ENCODE measurements at regions not wholly inside any gene's neighbourhood (a gene's known extent, or its start where the extent isn't known, plus 50 kb on each side); places are given as distances from the start of the nearest gene placed in this dataset.

GRCh38 chr5:27402828-27403227, 364.4 kb upstream of the CDH9 start:
- Mint-ChIP-seq H3K4me3 (no peak overlapping the region), H3K4me1 (ENCODE audit: low read depth) (no peaks in the 10 kb centered on the region), H3K27ac (no peak overlapping the region), H3K27me3 (no peaks in the 10 kb centered on the region), H3K36me3 (no peaks in the 10 kb centered on the region), H3K9me3 (peaks cover 18% of the 10 kb centered on the region)
- intact Hi-C loops (cut with micrococcal nuclease) = no loop called here
- DNase-seq = no peak
- CTCF ChIA-PET = no interaction called here
- POLR2A ChIA-PET = no interaction called here

GRCh38 chr5:27396998-27397397, 358.6 kb upstream of the CDH9 start:
- POLR2A ChIA-PET = no interaction called here
- H3K27me3 Mint-ChIP-seq = no peaks in the 10 kb centered on the region

GRCh38 chr5:27392716-27393115, 354.3 kb upstream of the CDH9 start:
- POLR2A ChIA-PET = no interaction called here
- Mint-ChIP-seq H3K4me3 (no peak overlapping the region), H3K4me1 (ENCODE audit: low read depth) (no peaks in the 10 kb centered on the region), H3K36me3 (no peaks in the 10 kb centered on the region), H3K27me3 (no peaks in the 10 kb centered on the region), H3K9me3 (peaks cover 17% of the 10 kb centered on the region), H3K27ac (no peak overlapping the region)
- intact Hi-C loops (cut with micrococcal nuclease) = no loop called here
- CTCF ChIA-PET = no interaction called here
- no peak for DNase-seq

More at GRCh38 chr5:27396998-27397397, 358.6 kb upstream of the CDH9 start:
- Mint-ChIP-seq H3K27ac (no peak overlapping the region), H3K36me3 (no peaks in the 10 kb centered on the region), H3K4me1 (ENCODE audit: low read depth) (no peaks in the 10 kb centered on the region), H3K4me3 (no peak overlapping the region), H3K9me3 (peaks cover 16% of the 10 kb centered on the region)
- intact Hi-C loops (cut with micrococcal nuclease) = no loop called here
- DNase-seq = no peak
- CTCF ChIA-PET = no interaction called here

GRCh38 chr5:27389696-27390095, 351.3 kb upstream of the CDH9 start:
- H3K27ac Mint-ChIP-seq = no peak overlapping the region
- intact Hi-C loops (cut with micrococcal nuclease) = no loop called here
- POLR2A ChIA-PET = no interaction called here

GRCh38 chr5:27388755-27389154, 350.4 kb upstream of the CDH9 start:
- Mint-ChIP-seq H3K4me3 (no peak overlapping the region), H3K4me1 (ENCODE audit: low read depth) (no peaks in the 10 kb centered on the region), H3K27me3 (no peaks in the 10 kb centered on the region), H3K36me3 (no peaks in the 10 kb centered on the region), H3K9me3 (peaks cover 31% of the 10 kb centered on the region), H3K27ac (no peak overlapping the region)
- POLR2A ChIA-PET = no interaction called here
- CTCF ChIA-PET = no interaction called here
- intact Hi-C loops (cut with micrococcal nuclease) = no loop called here
- no peak for DNase-seq

More at GRCh38 chr5:27389696-27390095, 351.3 kb upstream of the CDH9 start:
- H3K4me3 Mint-ChIP-seq = no peak overlapping the region
- H3K4me1 Mint-ChIP-seq (ENCODE audit: low read depth) = no peaks in the 10 kb centered on the region
- CTCF ChIA-PET = no interaction called here
- H3K27me3 Mint-ChIP-seq = no peaks in the 10 kb centered on the region
- H3K9me3 Mint-ChIP-seq = peaks cover 31% of the 10 kb centered on the region
- no peak for DNase-seq
- no peaks in the 10 kb centered on the region for H3K36me3 Mint-ChIP-seq

- H3K27me3 Mint-ChIP-seq = no peaks in the 10 kb centered on the region
- ChIA-PET CTCF (no interaction called here), POLR2A (no interaction called here)
- no peaks in the 10 kb centered on the region for H3K4me1 Mint-ChIP-seq (ENCODE audit: low read depth)
- no peak for DNase-seq
- H3K36me3 Mint-ChIP-seq = no peaks in the 10 kb centered on the region
- peaks cover 28% of the 10 kb centered on the region for H3K9me3 Mint-ChIP-seq
- H3K4me3 Mint-ChIP-seq = no peak overlapping the region
- H3K27ac Mint-ChIP-seq = no peak overlapping the region
- intact Hi-C loops (cut with micrococcal nuclease) = no loop called here
These were observed 349.2 kb upstream of the CDH9 start for GRCh38 chr5:27387535-27388073.

- H3K4me3 Mint-ChIP-seq = no peak overlapping the region
These were observed 343.3 kb upstream of the CDH9 start for GRCh38 chr5:27381686-27382085.

GRCh38 chr5:27377626-27378025, 339.2 kb upstream of the CDH9 start:
- Mint-ChIP-seq H3K4me3 (no peak overlapping the region), H3K27me3 (no peaks in the 10 kb centered on the region), H3K4me1 (ENCODE audit: low read depth) (no peaks in the 10 kb centered on the region), H3K9me3 (peaks cover 6% of the 10 kb centered on the region), H3K27ac (no peak overlapping the region), H3K36me3 (no peaks in the 10 kb centered on the region)
- ChIA-PET CTCF (no interaction called here), POLR2A (no interaction called here)
- DNase-seq = no peak
- intact Hi-C loops (cut with micrococcal nuclease) = no loop called here

More at GRCh38 chr5:27381686-27382085, 343.3 kb upstream of the CDH9 start:
- ChIA-PET CTCF (no interaction called here), POLR2A (no interaction called here)
- intact Hi-C loops (cut with micrococcal nuclease) = no loop called here
- no peaks in the 10 kb centered on the region for H3K4me1 Mint-ChIP-seq (ENCODE audit: low read depth)
- DNase-seq = no peak
- H3K27me3 Mint-ChIP-seq = no peaks in the 10 kb centered on the region
- H3K9me3 Mint-ChIP-seq = peaks cover 16% of the 10 kb centered on the region
- H3K27ac Mint-ChIP-seq = no peak overlapping the region
- no peaks in the 10 kb centered on the region for H3K36me3 Mint-ChIP-seq

- Mint-ChIP-seq H3K27ac (no peak overlapping the region), H3K36me3 (no peaks in the 10 kb centered on the region), H3K4me1 (ENCODE audit: low read depth) (no peaks in the 10 kb centered on the region), H3K9me3 (peaks cover 18% of the 10 kb centered on the region), H3K27me3 (no peaks in the 10 kb centered on the region), H3K4me3 (no peak overlapping the region)
- ChIA-PET POLR2A (no interaction called here), CTCF (no interaction called here)
- no peak for DNase-seq
- intact Hi-C loops (cut with micrococcal nuclease) = no loop called here
These were observed 315.6 kb upstream of the CDH9 start for GRCh38 chr5:27353970-27354369.

- Mint-ChIP-seq H3K27ac (no peak overlapping the region), H3K27me3 (no peaks in the 10 kb centered on the region), H3K36me3 (no peaks in the 10 kb centered on the region), H3K4me3 (no peak overlapping the region), H3K9me3 (peaks cover 18% of the 10 kb centered on the region), H3K4me1 (ENCODE audit: low read depth) (no peaks in the 10 kb centered on the region)
- intact Hi-C loops (cut with micrococcal nuclease) = no loop called here
- POLR2A ChIA-PET = no interaction called here
- CTCF ChIA-PET = no interaction called here
- no peak for DNase-seq
These were observed 315.2 kb upstream of the CDH9 start for GRCh38 chr5:27353540-27353939.

- Mint-ChIP-seq H3K9me3 (peaks cover 40% of the 10 kb centered on the region), H3K36me3 (no peaks in the 10 kb centered on the region), H3K4me1 (ENCODE audit: low read depth) (no peaks in the 10 kb centered on the region), H3K27me3 (no peaks in the 10 kb centered on the region), H3K4me3 (no peak overlapping the region), H3K27ac (no peak overlapping the region)
- ChIA-PET CTCF (no interaction called here), POLR2A (no interaction called here)
- no peak for DNase-seq
- intact Hi-C loops (cut with micrococcal nuclease) = no loop called here
These were observed 303.0 kb upstream of the CDH9 start for GRCh38 chr5:27341342-27341741.

- Mint-ChIP-seq H3K27ac (no peak overlapping the region), H3K27me3 (no peaks in the 10 kb centered on the region), H3K9me3 (peaks cover 32% of the 10 kb centered on the region), H3K4me3 (no peak overlapping the region), H3K36me3 (no peaks in the 10 kb centered on the region), H3K4me1 (ENCODE audit: low read depth) (no peaks in the 10 kb centered on the region)
- ChIA-PET POLR2A (no interaction called here), CTCF (no interaction called here)
- intact Hi-C loops (cut with micrococcal nuclease) = no loop called here
- DNase-seq = no peak
These were observed 298.4 kb upstream of the CDH9 start for GRCh38 chr5:27336817-27337216.

GRCh38 chr5:27328480-27328879, 290.1 kb upstream of the CDH9 start:
- no peaks in the 10 kb centered on the region for H3K4me1 Mint-ChIP-seq (ENCODE audit: low read depth)
- no peak overlapping the region for H3K27ac Mint-ChIP-seq
- intact Hi-C loops (cut with micrococcal nuclease) = no loop called here
- ChIA-PET CTCF (no interaction called here), POLR2A (no interaction called here)
- peaks cover 24% of the 10 kb centered on the region for H3K9me3 Mint-ChIP-seq
- no peaks in the 10 kb centered on the region for H3K36me3 Mint-ChIP-seq
- no peaks in the 10 kb centered on the region for H3K27me3 Mint-ChIP-seq
- no peak overlapping the region for H3K4me3 Mint-ChIP-seq
- no peak for DNase-seq

- H3K36me3 Mint-ChIP-seq = no peaks in the 10 kb centered on the region
- peaks cover 14% of the 10 kb centered on the region for H3K9me3 Mint-ChIP-seq
- intact Hi-C loops (cut with micrococcal nuclease) = no loop called here
- ChIA-PET CTCF (no interaction called here), POLR2A (no interaction called here)
- H3K27ac Mint-ChIP-seq = no peak overlapping the region
- DNase-seq = no peak
- no peaks in the 10 kb centered on the region for H3K4me1 Mint-ChIP-seq (ENCODE audit: low read depth)
- no peaks in the 10 kb centered on the region for H3K27me3 Mint-ChIP-seq
- no peak overlapping the region for H3K4me3 Mint-ChIP-seq
These were observed 287.1 kb upstream of the CDH9 start for GRCh38 chr5:27325513-27325912.

Measured in activated CD4-positive, alpha-beta memory T cell treated with anti-CD3 and anti-CD28 coated beads for 36 hours (primary cell).